PC-9 (cell line): ENCODE measurements at regions not wholly inside any gene's neighbourhood (a gene's known extent, or its start where the extent isn't known, plus 50 kb on each side); places are given as distances from the start of the nearest gene placed in this dataset.

Experiments used
- BruUV-seq: library from RNA; stranded (reverse); fragments of 400-500 nt; replicated peaks from 2 replicates; lab custom pipeline; 2021; lab: Mats Ljungman, UMichigan
- CTCF ChIA-PET: fragments of 300-600 bp; sonication (Branson Sonifier 250); formaldehyde crosslinking; loops from one replicate; lab custom pipeline; 2022; ENCODE audit warnings: antibody characterized with exemption; lab: Charles Lee
- POLR2A ChIA-PET: fragments of 300-600 bp; sonication (Branson Sonifier 250); formaldehyde crosslinking; loops from one replicate; lab custom pipeline; 2022; ENCODE audit warnings: antibody characterized with exemption; ENCODE audit not compliant: unreplicated experiment; lab: Charles Lee
- DNase-seq, 2 experiments: peaks; one replicate each; pipeline versions ENCODE4 v3.0.0 to v3.0.0-alpha.2; 2015 to 2022; ENCODE audit warnings: mixed read lengths in 1 of 2
- H2AFZ ChIP-seq: fragments of 200-600 bp; sonication (generic); 2 replicates; pipeline ENCODE4 v1.8.1; 2017; ENCODE audit warnings: antibody characterized with exemption
- H3F3A ChIP-seq: fragments of 200-600 bp; sonication (generic); 2 replicates; pipeline ENCODE4 v1.8.1; 2017; ENCODE audit warnings: antibody characterized with exemption, mild to moderate bottlenecking, low read depth; ENCODE audit not compliant: insufficient read depth
- H3K27ac ChIP-seq: fragments of 200-600 bp; sonication (generic); 2 replicates; pipeline ENCODE4 v1.6.1; 2016; ENCODE audit warnings: mixed run types
- H3K27me3 ChIP-seq: fragments of 200-600 bp; sonication (generic); 2 replicates; pipeline ENCODE4 v1.6.1; 2016; ENCODE audit warnings: low read depth, mixed run types; ENCODE audit not compliant: insufficient read depth
- H3K36me3 ChIP-seq: fragments of 200-600 bp; sonication (generic); 2 replicates; pipeline ENCODE4 v1.6.1; 2016; ENCODE audit warnings: low read depth, mixed run types
- H3K4me1 ChIP-seq: fragments of 200-600 bp; sonication (generic); replicated peaks from 2 replicates; pipeline ENCODE4 v1.6.1; 2016; ENCODE audit warnings: mixed run types; ENCODE audit not compliant: insufficient read depth
- H3K4me2 ChIP-seq: fragments of 200-600 bp; sonication (generic); 2 replicates; pipeline ENCODE4 v1.6.1; 2017; ENCODE audit warnings: mixed run types
- H3K4me3 ChIP-seq: fragments of 200-600 bp; sonication (generic); 2 replicates; pipeline ENCODE4 v1.6.1; 2016; ENCODE audit warnings: mixed run types
- H3K79me2 ChIP-seq: fragments of 200-600 bp; sonication (generic); 2 replicates; pipeline ENCODE4 v1.6.1; 2017; ENCODE audit warnings: low read depth, mixed run types
- H3K9me2 ChIP-seq: fragments of 200-600 bp; sonication (generic); 2 replicates; pipeline ENCODE4 v1.8.1; 2017; ENCODE audit warnings: mild to moderate bottlenecking; ENCODE audit not compliant: insufficient read depth
- H3K9me3 ChIP-seq: fragments of 200-600 bp; sonication (generic); 2 replicates; pipeline ENCODE4 v1.8.1; 2016; ENCODE audit warnings: low read depth; ENCODE audit not compliant: insufficient read depth
- H4K20me1 ChIP-seq: fragments of 200-600 bp; sonication (generic); 2 replicates; pipeline ENCODE4 v1.8.1; 2017; ENCODE audit not compliant: insufficient read depth
- EZH2 ChIP-seq: fragments of 200-600 bp; sonication (generic); IDR thresholded peaks from 2 replicates; pipeline ENCODE4 v1.8.0; 2017; ENCODE audit warnings: antibody characterized with exemption, low read depth
- intact Hi-C: fragments of 100-400 bp; cut with micrococcal nuclease; formaldehyde crosslinking; loops from one replicate; pipeline ENCODE4 v1.10.0; 2022; ENCODE audit not compliant: unreplicated experiment
- TF ChIP-seq, protein P1 (sequence below): fragments of 200-600 bp; sonication (generic); conservative IDR thresholded peaks from 2 replicates; pipeline ENCODE4 v1.6.1; 2017; ENCODE audit warnings: mixed run types, antibody characterized with exemption, mild to moderate bottlenecking, moderate library complexity

DNA sequence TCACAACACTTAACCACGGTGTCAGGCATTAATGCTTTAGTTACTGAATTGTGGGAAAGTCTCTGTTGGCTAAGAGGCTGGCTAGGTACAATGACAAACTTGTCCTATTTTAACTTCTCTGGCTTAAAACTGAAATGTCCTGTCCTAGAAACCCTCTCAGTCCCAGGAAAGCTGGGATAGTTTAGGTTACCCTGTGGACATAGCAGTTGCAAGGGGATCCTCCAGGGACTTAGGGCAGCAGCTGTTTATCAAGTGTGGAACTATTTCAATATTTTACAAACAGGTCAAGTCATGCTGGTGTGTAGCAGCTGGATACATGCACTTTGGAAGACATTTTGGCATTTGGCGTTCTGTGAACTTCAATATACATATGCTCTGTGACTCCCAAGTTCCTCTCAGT is 95.0 kb upstream of the ARRDC3 start:
- H3K4me2 ChIP-seq, result no peak overlapping the region
- no peaks in the 10 kb centered on the region for H3F3A ChIP-seq
- CTCF ChIA-PET, result no interaction called here
- intact Hi-C loops, result no loop called here
- peaks cover 4% of the 10 kb centered on the region; the same call in 1 of the 2 replicates for H3K9me2 ChIP-seq
- POLR2A ChIA-PET, result no interaction called here
- H3K36me3 ChIP-seq, result no peaks in the 10 kb centered on the region
- H3K79me2 ChIP-seq, result no peaks in the 10 kb centered on the region
- no peak overlapping the region for H3K27ac ChIP-seq
- DNase-seq, result no peak
- no TSS peak for BruUV-seq
- TF ChIP-seq EZH2, result no peak
- TF ChIP-seq, protein P1, sequence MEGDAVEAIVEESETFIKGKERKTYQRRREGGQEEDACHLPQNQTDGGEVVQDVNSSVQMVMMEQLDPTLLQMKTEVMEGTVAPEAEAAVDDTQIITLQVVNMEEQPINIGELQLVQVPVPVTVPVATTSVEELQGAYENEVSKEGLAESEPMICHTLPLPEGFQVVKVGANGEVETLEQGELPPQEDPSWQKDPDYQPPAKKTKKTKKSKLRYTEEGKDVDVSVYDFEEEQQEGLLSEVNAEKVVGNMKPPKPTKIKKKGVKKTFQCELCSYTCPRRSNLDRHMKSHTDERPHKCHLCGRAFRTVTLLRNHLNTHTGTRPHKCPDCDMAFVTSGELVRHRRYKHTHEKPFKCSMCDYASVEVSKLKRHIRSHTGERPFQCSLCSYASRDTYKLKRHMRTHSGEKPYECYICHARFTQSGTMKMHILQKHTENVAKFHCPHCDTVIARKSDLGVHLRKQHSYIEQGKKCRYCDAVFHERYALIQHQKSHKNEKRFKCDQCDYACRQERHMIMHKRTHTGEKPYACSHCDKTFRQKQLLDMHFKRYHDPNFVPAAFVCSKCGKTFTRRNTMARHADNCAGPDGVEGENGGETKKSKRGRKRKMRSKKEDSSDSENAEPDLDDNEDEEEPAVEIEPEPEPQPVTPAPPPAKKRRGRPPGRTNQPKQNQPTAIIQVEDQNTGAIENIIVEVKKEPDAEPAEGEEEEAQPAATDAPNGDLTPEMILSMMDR, result no peak
- no peak overlapping the region for H2AFZ ChIP-seq
- no peaks in the 10 kb centered on the region for H3K4me1 ChIP-seq
- no peaks in the 10 kb centered on the region for H4K20me1 ChIP-seq
- no peak overlapping the region for H3K4me3 ChIP-seq
- H3K9me3 ChIP-seq, result no peaks in the 10 kb centered on the region
- no peaks in the 10 kb centered on the region for H3K27me3 ChIP-seq

- ChIA-PET CTCF (no interaction called here), POLR2A (no interaction called here)
- Histone ChIP-seq H3K79me2 (no peaks in the 10 kb centered on the region), H3K4me2 (no peak overlapping the region), H4K20me1 (no peaks in the 10 kb centered on the region), H3K4me1 (no peaks in the 10 kb centered on the region), H3K9me2 (peaks cover 5% of the 10 kb centered on the region; the same call in 1 of the 2 replicates), H3K4me3 (no peak overlapping the region), H3K36me3 (no peaks in the 10 kb centered on the region), H2AFZ (no peak overlapping the region), H3K9me3 (no peaks in the 10 kb centered on the region), H3K27ac (no peak overlapping the region), H3K27me3 (no peaks in the 10 kb centered on the region), H3F3A (no peaks in the 10 kb centered on the region)
- TF ChIP-seq, protein P1, result no peak
- TF ChIP-seq EZH2, result no peak
- no peak for DNase-seq
- no TSS peak for BruUV-seq
- intact Hi-C loops, result no loop called here
These were observed 94.3 kb upstream of the ARRDC3 start for GRCh38 chr5:91477408-91477807.

GRCh38 chr5:91474201-91474600 is 91.1 kb upstream of the ARRDC3 start:
- H3K27ac ChIP-seq, result no peak overlapping the region
- no peaks in the 10 kb centered on the region for H3K27me3 ChIP-seq
- 0 out of 2 replicates have a peak, but pooled peaks cover 5% of the 10 kb centered on the region for H3K4me1 ChIP-seq
- H3K79me2 ChIP-seq, result no peaks in the 10 kb centered on the region
- H3F3A ChIP-seq, result no peaks in the 10 kb centered on the region
- peaks cover 5% of the 10 kb centered on the region; the same call in 1 of the 2 replicates for H3K9me2 ChIP-seq
- ChIA-PET POLR2A (no interaction called here), CTCF (no interaction called here)
- no TSS peak for BruUV-seq
- no peaks in the 10 kb centered on the region for H4K20me1 ChIP-seq
- H3K4me3 ChIP-seq, result no peak overlapping the region
- H2AFZ ChIP-seq, result no peak overlapping the region
- H3K9me3 ChIP-seq, result no peaks in the 10 kb centered on the region
- DNase-seq, result no peak
- no peak overlapping the region for H3K4me2 ChIP-seq
- H3K36me3 ChIP-seq, result no peaks in the 10 kb centered on the region
- intact Hi-C loops, result no loop called here
- no peak for TF ChIP-seq EZH2
- TF ChIP-seq, protein P1, result no peak
